GM12864 (cell line): ENCODE measurements at regions not wholly inside any gene's neighbourhood (a gene's known extent, or its start where the extent isn't known, plus 50 kb on each side); places are given as distances from the start of the nearest gene placed in this dataset.

Source experiments
- DNase-seq: peaks from one replicate; pipeline ENCODE4 v3.0.0-alpha.2; 2011; ENCODE audit warnings: low read depth
- H3K4me3 ChIP-seq: 2 replicates; pipeline ENCODE4 v1.5.1; 2011; ENCODE audit warnings: mild to moderate bottlenecking, low read depth, low read length, control low read depth
- TF ChIP-seq, protein P1 (sequence below): IDR thresholded peaks from 2 replicates; pipeline ENCODE4 v1.5.1; 2011; ENCODE audit warnings: low read depth, mild to moderate bottlenecking, moderate library complexity, low read length, control low read depth, inconsistent platforms; ENCODE audit errors: missing control alignments

DNA sequence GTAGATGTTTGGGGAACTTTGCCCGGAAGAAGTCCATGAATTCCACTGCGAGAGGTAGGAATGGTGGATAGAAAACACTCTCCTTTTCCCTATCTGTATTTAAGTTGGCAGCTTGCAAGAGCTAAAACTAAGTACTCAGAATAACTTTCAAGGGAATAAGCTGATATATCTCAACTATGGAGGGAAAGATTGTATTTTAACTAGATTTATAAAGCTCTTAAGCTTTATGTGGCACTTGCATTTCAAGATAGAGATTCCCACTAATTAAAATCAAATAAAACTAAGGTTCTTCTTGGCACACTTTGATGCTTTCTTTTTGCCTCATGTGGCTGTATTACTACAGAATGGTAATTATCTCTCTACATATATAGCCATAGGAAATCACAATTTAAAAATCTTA lies 149.7 kb upstream of the STARD13 start:
- no peak overlapping the region for H3K4me3 ChIP-seq
- TF ChIP-seq, protein P1, sequence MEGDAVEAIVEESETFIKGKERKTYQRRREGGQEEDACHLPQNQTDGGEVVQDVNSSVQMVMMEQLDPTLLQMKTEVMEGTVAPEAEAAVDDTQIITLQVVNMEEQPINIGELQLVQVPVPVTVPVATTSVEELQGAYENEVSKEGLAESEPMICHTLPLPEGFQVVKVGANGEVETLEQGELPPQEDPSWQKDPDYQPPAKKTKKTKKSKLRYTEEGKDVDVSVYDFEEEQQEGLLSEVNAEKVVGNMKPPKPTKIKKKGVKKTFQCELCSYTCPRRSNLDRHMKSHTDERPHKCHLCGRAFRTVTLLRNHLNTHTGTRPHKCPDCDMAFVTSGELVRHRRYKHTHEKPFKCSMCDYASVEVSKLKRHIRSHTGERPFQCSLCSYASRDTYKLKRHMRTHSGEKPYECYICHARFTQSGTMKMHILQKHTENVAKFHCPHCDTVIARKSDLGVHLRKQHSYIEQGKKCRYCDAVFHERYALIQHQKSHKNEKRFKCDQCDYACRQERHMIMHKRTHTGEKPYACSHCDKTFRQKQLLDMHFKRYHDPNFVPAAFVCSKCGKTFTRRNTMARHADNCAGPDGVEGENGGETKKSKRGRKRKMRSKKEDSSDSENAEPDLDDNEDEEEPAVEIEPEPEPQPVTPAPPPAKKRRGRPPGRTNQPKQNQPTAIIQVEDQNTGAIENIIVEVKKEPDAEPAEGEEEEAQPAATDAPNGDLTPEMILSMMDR = no peak

DNA sequence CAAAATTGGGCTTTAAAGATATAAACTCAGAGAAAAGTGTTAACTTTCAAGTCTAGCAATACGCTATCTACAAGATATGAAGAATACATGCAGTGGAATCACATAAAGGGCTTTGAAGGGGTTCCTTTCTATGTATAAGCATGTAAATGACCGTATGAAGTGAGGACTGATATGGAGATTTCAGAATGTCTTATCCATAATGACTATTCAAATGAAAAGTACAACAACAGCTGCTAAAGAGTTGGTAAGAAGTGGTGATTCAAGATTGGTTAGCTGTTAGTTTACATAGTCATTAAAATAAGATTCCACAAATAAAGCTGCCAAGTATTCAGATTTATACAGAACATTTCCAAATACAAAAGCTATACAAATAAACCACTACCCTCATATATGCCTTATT lies 153.4 kb upstream of the STARD13 start:
- TF ChIP-seq, protein P1 = no peak
- DNase-seq = no peak
- no peak overlapping the region for H3K4me3 ChIP-seq

More for the DNA sequence above, 149.7 kb upstream of the STARD13 start:
- DNase-seq = no peak

DNA sequence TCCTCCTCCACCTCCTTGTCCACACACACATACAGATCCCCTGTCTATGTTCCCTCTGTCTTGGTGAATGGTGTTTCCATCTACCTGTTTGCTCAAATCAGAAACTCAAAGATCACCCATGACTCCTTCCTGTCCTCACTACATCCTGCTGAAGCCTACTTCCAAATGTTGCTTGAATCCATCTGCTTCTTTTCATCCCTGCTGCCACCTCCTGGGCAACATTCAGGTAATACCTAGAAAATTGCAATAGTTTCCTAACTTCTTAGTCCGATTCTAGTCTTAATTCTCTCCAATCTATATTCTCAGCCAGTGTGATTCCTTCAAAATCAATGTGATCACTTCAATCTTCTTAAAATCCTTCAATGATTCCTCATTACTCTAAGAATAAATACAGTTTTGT lies 155.5 kb upstream of the STARD13 start:
- TF ChIP-seq, protein P1 = no peak
- no peak overlapping the region for H3K4me3 ChIP-seq
- no peak for DNase-seq

DNA sequence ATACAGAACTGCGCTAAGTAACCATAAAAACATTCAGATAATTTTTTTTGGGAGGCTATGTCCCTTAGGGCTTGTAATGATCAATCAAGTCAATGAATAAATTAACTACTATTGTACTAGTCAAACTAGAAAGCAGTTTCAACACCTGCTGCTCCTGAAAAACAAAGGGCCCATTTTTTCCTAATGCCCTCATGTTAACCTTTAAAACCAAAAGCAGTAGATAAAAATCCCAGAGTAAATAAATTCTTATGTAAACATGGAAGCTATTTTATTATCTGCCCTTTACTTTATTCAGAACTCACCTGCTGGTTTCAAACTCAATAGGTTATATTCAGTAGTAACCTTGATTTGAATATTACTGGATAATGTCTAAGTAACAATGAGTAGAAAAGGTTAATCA lies 159.5 kb upstream of the STARD13 start:
- DNase-seq = no peak
- TF ChIP-seq, protein P1 = no peak
- H3K4me3 ChIP-seq = no peak overlapping the region

DNA sequence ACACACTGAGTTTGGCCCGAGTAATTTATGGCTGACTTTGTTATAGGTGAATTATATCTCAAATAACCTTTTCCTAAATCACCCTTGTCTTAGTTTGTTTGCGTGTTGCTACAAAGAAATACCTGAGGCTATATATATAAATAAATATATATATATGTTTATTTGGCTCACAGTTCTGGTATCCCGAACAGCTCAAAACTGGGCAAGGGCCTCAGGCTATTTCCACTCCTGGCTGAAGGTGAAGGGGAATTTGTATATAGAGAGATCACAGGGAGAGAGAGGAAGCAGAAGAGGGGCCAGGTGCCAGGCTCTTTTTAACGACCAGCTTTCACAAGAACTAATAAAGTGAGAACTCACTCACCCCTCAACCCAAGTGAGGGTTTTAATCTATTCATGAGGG lies 159.9 kb upstream of the STARD13 start:
- DNase-seq = no peak
- no peak overlapping the region for H3K4me3 ChIP-seq
- TF ChIP-seq, protein P1 = no peak

DNA sequence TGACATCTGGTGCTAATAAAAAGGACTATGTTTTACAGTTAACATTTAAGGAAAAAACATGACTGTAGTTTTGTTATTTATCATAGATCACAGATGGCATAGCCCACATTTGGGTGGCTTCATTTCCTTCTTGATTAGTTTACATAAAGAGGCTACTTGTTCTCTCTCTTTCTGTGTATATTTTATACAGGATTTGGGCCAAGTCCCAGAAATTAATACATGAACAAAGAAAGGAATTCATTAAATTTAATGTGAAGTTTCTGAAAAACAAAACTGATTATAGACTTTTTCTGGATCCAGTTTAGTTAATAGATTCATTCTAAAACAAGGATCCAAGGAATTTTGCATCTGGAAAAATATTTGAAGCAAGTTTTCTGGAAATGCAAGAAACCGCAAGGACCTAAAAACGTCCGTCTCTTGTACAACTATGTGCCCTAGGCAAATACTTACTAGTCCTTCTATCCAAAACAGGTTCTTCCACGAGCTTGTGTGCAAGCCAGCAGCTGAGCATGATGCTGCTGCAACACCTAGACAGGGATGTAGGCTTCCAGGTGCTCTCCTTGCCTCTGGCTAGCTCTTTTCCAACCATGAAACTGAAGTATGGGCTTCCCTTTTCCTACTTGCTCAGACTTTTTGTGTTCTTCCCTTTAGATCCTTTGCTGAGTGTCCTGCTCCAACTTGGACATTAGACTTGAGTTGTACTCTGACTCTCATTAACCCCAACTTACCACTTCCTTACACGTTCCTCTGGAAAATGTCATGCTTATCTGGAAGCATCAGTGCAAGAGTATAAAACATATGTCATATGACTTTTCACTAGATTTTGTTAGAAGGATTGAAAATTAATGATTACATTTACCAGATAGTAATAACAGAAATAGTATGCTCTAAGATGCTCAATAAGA lies 161.5 kb upstream of the STARD13 start:
- no peak overlapping the region for H3K4me3 ChIP-seq
- TF ChIP-seq, protein P1 = no peak
- no peak for DNase-seq

DNA sequence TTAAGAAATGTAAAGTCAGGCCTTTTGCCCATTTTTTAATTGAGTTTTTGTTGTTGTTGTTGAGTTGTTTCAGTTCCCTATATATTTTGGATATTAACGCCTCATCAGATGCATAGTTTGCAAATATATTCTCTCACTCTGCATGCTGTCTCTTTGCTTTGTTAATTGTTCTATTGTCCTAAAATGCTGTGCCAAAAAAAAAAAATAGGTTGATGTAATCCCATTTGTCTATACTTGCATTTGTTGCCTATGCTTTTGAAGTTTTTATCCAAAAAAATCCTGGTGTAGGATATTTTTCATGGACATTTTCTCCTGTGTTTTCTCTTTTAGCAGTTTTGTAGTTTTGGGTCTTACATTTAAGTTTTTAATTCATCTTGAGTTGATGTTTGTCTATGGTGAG lies 163.3 kb upstream of the STARD13 start:
- TF ChIP-seq, protein P1 = no peak
- no peak for DNase-seq
- H3K4me3 ChIP-seq = no peak overlapping the region
